HG03521 (cell line): ENCODE measurements at regions not wholly inside any gene's neighbourhood (a gene's known extent, or its start where the extent isn't known, plus 50 kb on each side); places are given as distances from the start of the nearest gene placed in this dataset.
"Not testable (repeated sequence)": the region's sequence is repeated elsewhere in the genome, so short reads cannot be mapped to it uniquely, and the experiment has no call there.

Experiments used
- ATAC-seq: cut with Tn5 transposase; IDR thresholded peaks from one replicate; pipeline ENCODE4 v1.9.1; 2021; ENCODE audit warnings: mild to moderate bottlenecking, moderate library complexity; ENCODE audit not compliant: unreplicated experiment

DNA sequence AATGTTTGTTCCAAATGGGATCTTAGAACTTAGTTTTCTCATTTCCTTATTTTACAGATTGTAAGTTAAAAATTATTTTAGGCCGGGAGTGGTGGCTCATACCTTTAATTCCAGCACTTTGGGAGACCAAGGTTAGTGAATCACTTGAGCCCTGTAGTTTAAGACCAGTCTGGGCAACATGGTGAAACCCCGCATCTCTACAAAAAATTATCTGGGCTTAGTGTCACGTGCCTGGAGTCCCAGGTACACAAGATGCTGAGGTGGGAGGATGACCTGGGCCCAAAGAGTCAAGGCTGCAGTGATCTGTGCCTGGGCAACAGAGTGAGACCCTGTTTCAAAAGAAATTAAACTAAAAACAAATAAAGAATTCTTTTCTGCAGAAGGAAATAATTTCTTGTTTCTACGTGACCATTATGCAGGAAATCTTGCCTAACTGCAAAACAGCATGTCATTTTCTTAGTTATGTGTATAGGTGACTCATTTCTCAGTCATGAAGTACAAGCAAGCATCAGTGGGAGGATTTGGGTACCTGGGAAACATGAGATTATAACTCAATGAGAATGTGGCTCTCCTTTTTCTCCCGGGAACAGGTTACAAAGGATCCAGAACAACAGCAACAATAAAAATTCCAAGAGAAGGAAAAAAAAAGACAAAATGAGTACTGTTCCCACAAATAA lies 375.1 kb upstream of the ST8SIA4 start:
- ATAC-seq, result no peak

DNA sequence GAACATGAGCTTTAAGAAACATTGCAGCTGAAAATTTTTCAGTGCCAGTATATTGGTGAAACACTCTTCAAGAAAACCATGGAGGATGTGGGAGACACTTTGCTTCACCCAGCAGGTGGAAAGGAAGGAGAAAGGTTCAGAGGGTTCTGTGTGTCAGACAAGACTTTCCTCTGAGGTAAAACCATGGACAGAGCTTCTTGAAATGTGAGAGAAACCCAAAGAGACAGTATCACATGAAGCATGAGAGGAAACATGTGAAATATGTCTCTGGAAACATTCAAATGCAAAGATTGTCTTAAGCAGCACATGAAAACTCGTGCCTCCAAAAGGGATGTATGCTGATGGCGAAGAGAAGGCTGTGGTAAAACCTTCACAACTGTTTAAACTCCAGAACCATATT lies 368.9 kb upstream of the ST8SIA4 start:
- no peak for ATAC-seq

DNA sequence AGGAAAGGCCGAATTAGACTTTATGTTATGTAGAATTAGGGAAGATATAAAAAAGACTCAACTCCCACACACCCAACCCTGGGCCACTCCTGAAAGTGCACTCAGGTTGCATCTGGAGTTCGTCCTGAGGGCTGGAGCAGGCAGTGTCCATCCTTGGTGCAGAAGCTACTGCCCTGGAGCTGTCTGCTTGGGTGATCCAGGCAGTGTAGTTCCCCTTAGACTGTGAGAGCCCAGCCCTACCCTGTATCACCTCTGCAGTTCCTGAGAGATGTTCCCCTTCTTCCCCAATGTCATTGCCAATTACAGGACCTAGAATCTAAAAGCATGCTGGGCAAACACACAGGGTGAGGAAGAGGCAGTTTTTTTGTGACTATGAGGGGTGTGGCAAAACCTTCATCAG lies 368.3 kb upstream of the ST8SIA4 start:
- ATAC-seq, result no peak

DNA sequence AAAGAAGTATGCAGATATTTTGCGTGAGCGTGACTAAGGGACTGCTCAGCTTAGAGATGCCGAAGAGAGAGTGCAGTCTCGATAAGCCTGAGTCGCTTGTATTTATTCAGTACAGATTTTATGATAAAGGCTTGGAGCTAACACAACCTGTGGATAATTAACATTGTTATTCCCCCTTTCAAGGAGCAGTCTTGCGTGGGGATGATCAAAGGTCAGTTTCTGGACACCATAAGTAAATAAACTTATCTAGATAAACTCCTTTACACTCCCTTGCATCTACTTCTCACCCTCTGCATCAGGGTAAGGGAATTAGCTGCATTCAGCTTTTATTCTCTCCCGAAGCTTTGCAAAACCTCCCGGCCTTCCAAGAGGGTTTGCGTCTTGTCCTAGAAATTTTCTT lies 357.8 kb upstream of the ST8SIA4 start:
- no peak for ATAC-seq

DNA sequence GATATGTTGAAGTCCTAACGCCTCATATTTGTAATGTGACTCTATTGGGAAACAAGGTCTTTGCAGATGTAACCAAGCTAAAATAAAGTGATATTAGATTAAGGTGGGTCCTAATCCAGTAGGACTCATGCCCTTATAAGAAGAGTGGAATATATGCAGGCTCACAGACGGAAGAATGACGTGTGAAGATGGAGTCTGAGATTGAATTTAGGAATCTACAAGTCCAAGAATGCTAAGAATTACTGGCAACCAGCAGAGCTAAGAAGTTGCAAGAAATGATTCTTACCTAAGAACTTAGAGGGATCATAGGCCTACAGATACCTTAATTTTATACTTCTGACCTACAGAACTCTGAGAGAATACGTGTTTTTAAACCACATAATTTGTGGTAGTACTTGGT lies 350.0 kb upstream of the ST8SIA4 start:
- ATAC-seq, result no peak

DNA sequence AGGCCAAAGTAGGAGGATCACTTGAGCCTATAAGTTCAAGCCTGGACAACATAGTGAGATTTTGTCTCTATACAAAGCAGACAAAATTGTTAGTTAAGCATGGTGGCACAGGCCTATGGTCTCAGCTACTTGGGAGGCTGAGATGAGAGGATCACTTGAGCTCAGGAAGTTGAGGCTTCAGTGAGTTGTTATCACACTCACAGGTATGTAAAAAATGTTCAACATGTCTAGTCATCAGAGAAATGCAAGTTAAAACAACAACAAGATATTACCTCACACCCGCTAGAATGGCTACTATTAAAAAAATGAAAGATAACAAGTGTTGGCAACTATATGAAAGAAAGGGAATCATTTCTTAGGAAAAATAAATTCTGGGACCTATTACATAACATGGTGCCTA lies 341.5 kb upstream of the ST8SIA4 start:
- no peak for ATAC-seq

DNA sequence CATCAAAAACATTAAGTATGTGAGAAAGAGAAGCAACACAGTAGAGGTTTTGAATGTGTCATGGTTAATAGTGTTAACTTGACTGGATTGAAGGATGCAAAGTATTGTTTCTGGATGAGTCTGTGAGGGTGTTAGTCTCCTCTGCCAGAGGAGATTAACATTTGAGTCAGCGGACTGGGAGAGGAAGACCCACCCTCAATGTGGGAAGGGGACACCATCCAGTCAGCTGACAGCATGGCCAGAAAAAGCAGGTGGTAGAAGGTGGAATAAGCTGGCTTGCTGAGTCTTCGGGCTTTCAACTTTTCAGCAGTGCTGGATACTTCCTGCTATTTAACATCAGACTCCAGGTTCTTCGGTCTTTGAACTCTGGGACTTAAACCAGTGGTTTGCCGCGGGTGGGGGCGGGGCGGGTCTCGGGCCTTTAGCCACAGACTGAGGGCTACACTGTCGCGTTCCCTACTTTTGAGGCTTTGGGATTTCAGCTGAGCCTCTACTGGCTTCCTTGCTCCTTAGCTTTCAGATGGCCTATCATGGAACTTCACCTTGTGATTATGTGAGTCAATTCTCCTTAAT lies 309.9 kb upstream of the ST8SIA4 start:
- no peak for ATAC-seq

DNA sequence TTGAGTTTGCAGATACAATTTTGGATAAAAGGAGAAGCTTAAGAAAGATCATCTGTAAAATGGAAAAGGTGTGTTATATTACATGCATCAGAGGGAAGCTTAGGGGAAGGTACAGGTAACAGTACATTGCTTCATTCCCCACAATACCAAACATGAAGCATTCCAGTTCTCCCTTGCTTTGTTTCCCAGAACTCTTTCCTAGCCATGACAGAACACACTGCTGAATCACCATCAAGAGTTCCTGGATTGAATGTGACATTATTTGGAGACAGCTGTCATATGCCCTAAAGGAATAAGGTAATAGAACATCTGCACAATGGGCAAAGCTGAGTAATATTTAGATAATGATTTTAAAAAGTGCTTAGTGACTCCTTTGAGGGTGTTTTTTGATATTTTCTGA lies 303.5 kb upstream of the ST8SIA4 start:
- no peak for ATAC-seq

DNA sequence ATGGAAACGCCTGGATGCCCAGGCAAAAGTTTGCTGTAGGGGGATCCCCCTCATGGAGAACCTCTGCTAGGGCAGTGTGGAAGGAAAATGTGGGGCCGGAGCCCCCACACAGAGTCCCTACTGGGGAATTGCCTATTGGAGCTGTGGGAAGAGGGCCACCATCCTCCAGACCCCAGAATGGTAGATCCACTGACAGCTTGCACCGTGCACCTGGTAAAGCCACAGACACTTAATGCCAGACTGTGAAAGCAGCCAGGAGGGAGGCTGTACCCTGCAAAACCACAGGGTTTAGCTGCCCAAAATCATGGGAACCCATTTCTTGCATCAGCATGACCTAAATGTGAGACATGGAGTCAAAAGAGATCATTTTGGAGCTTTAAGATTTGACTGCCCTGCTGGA lies 302.0 kb upstream of the ST8SIA4 start:
- not testable (repeated sequence) for ATAC-seq

DNA sequence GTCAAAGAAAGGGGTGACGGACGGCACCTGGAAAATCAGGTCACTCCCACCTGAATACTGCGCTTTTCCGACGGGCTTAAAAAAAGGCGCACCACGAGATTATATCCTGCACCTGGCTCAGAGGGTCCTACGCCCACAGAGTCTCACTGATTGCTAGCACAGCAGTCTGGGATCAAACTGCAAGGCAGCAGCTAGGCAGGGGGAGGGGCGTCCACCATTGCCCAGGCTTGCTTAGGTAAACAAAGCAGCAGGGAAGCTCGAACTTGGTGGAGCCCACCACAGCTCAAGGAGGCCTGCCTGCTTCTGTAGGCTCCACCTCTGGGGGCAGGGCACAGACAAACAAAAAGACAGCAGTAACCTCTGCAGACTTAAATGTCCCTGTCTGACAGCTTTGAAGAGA lies 277.3 kb upstream of the ST8SIA4 start:
- not testable (repeated sequence) for ATAC-seq

DNA sequence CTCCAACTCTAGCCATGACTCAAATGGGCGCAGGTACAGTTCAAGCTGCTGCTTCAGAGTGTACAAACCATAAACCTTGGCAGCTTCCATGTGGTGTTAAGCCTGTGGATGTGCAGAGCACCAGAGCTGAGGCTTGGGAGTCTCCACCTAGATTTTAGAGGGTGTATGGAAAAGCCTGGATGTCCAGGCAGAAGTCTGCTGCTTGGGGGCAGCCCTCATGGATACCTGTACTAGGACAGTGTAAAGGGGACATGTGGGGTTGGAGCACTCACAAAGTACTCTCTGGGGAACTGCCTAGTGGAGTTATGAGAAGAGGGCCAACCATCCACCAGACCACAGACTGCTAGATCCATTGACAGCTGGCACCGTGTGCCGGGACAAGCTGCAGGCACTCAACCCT lies 273.5 kb upstream of the ST8SIA4 start:
- ATAC-seq, result no peak

DNA sequence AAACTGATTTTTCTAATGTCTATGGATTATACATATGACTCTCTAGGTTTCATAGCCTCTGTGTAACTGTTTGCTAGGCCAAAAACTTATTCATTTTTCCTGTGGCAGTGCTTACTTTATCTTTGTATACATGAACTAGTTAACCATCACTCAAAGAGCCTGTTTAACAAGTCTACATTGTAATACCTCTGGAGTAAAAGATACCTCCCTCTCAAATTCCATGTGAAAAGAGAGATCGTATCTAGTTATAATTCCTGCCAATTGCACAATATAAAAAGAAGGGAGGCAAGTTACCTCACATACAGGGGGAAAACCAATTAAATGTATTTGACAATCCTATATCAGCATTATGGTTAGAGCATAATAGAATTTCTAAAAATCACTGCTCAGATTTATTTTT lies 271.9 kb upstream of the ST8SIA4 start:
- ATAC-seq, result no peak

DNA sequence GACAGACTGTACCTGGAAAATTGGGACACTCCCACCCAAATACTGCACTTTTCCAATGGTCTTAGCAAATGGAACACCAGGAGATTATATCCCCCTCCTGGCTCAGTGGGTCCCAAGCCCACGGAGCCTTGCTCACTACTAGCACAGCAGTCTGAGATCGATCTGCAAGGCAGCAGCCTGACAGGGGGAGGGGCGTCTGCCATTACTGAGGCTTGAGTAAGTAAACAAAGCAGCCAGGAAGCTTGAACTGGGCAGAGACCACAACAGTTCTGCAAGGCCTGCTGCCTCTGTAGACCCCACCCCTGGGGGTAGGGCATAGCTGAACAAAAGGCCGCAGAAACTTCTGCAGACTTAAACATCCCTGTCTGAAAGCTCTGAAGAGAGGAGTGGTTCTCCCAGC lies 260.0 kb upstream of the ST8SIA4 start:
- ATAC-seq, result no peak

DNA sequence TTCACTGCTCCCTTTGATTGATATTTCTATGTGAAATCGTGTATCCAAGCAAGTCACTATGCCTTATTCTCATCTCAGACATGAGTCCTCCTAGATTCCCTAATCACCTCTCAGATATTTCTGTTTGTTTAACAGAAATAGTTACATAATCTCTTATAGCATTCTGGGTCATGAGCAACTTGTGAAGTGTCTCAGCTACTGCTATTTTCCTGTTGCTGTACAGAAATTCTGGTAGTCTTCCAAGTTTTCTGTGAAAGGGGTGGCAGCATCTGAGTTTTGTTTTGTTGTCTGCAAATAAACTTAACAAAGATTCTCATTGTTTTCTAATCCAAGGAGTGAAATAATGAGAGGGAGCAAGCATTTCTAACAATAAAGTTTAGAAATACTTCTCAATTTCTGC lies 256.9 kb upstream of the ST8SIA4 start:
- no peak for ATAC-seq

DNA sequence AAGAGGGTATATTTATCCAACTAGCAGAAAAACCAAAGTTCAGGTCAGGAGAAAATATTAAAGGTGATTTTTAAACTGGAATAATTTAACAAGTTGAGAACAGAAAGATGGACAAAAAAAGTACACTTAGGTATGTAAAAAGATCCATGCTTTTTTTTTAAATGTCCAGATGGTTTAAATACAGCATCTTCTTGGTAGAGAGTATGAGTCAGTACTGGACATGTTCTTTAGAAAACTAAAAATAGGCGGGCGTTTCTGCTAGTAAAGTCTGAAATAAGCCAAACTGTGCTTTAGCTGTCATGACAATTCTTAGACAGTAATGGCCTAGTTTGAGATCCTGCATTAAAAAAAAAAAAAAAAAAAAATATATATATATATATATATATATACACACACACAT lies 255.9 kb upstream of the ST8SIA4 start:
- no peak for ATAC-seq

DNA sequence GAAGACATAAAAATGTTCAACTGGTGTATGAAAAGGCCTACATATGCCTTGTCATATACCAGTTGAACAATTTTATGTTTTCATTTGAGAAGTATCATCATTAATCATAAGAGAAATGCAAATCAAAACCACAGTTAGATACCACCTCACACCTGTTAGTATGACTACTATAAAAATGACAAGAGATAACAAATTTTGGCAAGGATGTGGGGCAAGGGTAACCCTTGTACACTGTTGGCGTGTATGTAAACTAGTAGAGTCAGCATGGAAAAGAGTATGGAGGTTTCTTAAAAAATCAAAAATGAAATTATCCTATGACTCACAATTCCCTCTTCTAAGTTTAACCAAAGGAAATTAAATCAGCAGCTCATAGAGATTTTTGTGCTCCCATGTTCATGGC lies 250.4 kb upstream of the ST8SIA4 start:
- ATAC-seq, result no peak

DNA sequence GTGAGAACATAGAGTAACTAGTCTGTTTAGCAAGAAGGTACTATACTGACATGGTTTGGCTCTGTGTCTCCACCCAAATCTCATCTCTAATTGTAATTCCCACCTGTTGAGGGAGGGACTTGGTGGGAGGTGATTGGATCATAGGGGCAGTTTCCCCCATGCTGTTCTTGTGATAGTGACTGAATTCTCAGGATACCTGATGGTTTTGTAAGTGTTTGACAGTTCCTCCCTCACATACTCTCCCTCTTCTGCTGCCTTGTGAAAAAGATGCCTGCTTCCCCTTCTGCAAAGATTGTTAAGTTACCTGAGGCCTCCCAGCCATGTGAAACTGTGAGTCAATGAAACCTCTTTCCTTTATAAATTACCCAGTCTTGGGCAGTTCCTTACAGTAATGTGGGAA lies 240.4 kb upstream of the ST8SIA4 start:
- ATAC-seq, result no peak

DNA sequence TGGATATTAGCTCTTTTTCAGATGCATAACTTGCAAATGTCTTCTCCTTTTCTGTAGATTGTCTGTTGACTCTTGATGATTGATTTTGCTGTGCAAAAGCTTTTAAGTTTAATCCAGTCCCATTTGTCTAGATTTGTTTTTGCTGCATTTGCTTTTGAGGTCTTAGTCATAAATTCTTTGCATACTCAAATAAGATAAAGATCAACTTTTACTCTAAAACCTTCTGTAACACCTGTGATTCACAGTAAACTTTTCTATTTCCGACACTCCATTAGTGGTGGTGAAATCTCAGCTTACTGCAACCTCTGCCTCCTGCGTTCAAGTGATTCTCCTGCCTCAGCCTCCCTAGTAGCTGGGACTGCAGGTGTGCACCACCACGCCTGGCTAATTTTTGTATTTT lies 239.0 kb upstream of the ST8SIA4 start:
- ATAC-seq, result no peak

DNA sequence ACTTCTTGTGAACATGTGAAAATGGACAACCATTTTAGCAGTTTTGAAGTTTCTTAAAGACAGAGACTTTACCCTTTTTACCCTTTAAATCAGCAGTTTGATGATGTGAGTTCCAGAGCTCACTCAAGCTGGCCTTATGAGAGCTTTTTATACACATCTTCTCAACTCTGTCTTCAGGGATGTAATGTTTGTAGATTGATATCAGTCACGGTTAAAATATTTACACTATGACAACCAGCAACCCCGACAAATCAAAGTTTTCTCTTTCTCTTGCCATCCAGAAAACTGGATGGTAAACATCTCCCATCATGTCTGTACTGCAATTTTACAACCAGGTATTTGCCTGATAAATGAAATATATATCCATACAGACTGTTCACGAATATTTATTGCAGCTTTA lies 233.4 kb upstream of the ST8SIA4 start:
- no peak for ATAC-seq

DNA sequence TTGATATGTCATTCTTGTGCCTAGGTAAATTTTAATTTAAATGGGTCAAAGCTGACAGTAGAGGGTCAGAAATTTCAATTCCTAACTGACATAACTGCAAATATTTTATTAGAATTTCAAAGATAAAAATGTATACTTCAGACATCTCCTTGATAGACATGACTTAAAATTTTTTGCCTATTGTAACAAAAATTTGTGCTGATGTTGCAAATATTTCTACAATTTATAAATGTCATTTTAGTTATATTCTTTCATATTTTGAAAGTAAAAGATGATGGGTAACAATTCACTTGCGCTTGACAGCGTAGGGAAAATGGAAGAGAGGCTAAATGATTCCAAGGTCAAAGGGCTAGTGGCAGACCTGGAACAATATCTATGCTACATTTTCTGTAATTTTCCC lies 220.3 kb upstream of the ST8SIA4 start:
- no peak for ATAC-seq

DNA sequence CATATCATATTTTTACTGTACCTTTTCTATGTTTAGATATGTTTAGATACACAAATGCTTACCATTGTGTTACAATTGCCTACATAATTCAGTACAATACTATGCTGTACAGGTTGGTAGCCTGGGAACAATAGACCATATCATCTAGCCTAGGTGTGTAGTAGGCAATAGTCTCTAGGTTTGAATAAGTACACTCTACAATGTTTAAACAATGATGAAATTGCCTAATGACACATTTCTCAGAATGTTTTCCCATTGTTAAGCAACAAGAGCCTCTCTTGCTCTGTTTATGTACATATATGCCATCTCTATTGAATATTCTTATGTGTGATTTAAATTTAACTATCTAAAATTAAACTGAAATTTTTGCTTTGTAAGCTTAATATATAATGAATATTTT lies 209.6 kb upstream of the ST8SIA4 start:
- ATAC-seq, result no peak

DNA sequence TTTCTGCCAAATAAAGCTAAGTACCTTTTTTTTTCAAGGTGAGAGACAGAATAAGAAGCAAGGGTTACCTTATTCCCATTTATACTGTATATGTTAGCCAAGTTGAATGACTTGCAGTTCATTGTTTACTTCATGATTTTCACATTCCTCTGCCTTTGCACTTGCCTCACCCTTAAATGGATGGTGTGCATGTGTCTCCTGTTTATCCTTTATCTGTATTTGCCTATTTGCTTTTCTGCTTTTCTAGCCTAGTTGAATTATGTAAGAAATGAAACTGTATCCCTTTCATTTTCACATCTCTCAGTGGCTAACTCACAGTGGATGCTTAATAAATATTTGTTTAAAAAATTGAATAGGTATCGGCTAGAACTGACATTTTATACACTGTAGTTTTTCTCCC lies 200.8 kb upstream of the ST8SIA4 start:
- no peak for ATAC-seq

DNA sequence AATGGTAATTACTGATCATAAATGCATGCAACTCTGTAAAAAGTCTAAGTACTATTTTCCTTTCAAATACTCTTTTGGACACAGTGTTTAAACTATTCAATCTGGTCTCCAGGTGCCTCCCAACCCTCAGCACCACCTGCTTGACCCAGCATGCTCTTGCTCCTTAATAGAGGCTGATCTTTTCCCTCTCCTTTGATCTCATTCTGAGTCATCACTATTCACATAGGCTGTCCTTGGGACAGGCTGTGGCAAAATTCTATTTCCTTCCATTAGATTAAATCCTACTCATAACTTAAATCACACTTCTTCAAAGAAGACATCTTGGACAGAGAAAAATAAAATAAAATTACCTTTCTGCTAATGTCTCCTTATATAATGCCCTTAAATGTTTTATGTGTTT lies 199.4 kb upstream of the ST8SIA4 start:
- no peak for ATAC-seq
